ENCODE measurements at regions not wholly inside any gene's neighbourhood (a gene's known extent, or its start where the extent isn't known, plus 50 kb on each side); places are given as distances from the start of the nearest gene placed in this dataset.
"Not testable (repeated sequence)": the region's sequence is repeated elsewhere in the genome, so short reads cannot be mapped to it uniquely, and the experiment has no call there.

GRCh38 chrX:6932942-6933341 is 214.6 kb upstream of the STS start:
- TF ChIP-seq, protein P1, sequence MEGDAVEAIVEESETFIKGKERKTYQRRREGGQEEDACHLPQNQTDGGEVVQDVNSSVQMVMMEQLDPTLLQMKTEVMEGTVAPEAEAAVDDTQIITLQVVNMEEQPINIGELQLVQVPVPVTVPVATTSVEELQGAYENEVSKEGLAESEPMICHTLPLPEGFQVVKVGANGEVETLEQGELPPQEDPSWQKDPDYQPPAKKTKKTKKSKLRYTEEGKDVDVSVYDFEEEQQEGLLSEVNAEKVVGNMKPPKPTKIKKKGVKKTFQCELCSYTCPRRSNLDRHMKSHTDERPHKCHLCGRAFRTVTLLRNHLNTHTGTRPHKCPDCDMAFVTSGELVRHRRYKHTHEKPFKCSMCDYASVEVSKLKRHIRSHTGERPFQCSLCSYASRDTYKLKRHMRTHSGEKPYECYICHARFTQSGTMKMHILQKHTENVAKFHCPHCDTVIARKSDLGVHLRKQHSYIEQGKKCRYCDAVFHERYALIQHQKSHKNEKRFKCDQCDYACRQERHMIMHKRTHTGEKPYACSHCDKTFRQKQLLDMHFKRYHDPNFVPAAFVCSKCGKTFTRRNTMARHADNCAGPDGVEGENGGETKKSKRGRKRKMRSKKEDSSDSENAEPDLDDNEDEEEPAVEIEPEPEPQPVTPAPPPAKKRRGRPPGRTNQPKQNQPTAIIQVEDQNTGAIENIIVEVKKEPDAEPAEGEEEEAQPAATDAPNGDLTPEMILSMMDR (IDR thresholded peaks at IDR 0.05; ENCODE audit: low read depth, low read length, poor library complexity, severe bottlenecking) = not testable (repeated sequence)
- TF ChIP-seq EZH2phosphoT487 (IDR thresholded peaks at IDR 0.05; ENCODE audit: borderline replicate concordance, low read length) = not testable (repeated sequence)
